Neural progenitor cell (in vitro differentiated cells): ENCODE measurements at regions not wholly inside any gene's neighbourhood (a gene's known extent, or its start where the extent isn't known, plus 50 kb on each side); places are given as distances from the start of the nearest gene placed in this dataset.

Source experiments
- DNase-seq: peaks from one replicate; pipeline ENCODE4 v3.0.0-alpha.2; 2016; ENCODE audit warnings: low spot score
- H2AFZ ChIP-seq: fragments of 200-600 bp; sonication (generic); replicated peaks from 2 replicates; pipeline ENCODE4 v1.6.1; 2016; ENCODE audit warnings: antibody characterized with exemption
- H3F3A ChIP-seq: fragments of 200-600 bp; sonication (generic); 2 replicates; pipeline ENCODE4 v1.6.1; 2016; ENCODE audit warnings: antibody characterized with exemption, low read depth
- H3K27ac ChIP-seq: fragments of 200-600 bp; sonication (generic); 2 replicates; pipeline ENCODE4 v1.5.1; 2016; ENCODE audit warnings: mild to moderate bottlenecking
- H3K27me3 ChIP-seq: fragments of 200-600 bp; sonication (generic); 2 replicates; pipeline ENCODE4 v1.6.1; 2016; ENCODE audit warnings: mild to moderate bottlenecking, moderate library complexity
- H3K36me3 ChIP-seq: fragments of 200-600 bp; sonication (generic); 2 replicates; pipeline ENCODE4 v1.5.1; 2016
- H3K4me1 ChIP-seq: fragments of 200-600 bp; sonication (generic); 2 replicates; pipeline ENCODE4 v1.6.1; 2016; ENCODE audit warnings: mixed run types
- H3K4me2 ChIP-seq: fragments of 200-600 bp; sonication (generic); 2 replicates; pipeline ENCODE4 v1.6.1; 2016
- H3K4me3 ChIP-seq: fragments of 200-600 bp; sonication (generic); 2 replicates; pipeline ENCODE4 v1.5.1; 2016
- H3K79me2 ChIP-seq: fragments of 200-600 bp; sonication (generic); 2 replicates; pipeline ENCODE4 v1.6.1; 2016; ENCODE audit warnings: low read depth
- H3K9ac ChIP-seq: fragments of 200-600 bp; sonication (generic); 2 replicates; pipeline ENCODE4 v1.6.1; 2016
- H3K9me3 ChIP-seq: fragments of 200-600 bp; sonication (generic); 2 replicates; pipeline ENCODE4 v1.5.1; 2016; ENCODE audit warnings: low read depth
- H4K20me1 ChIP-seq: fragments of 200-600 bp; sonication (generic); 2 replicates; pipeline ENCODE4 v1.6.1; 2016; ENCODE audit warnings: low read depth
- H3K27ac Mint-ChIP-seq: 3 replicates; pipeline ENCODE4 v1.8.0; 2021; ENCODE audit warnings: mixed read lengths
- H3K27me3 Mint-ChIP-seq: 2 replicates; pipeline ENCODE4 v1.8.0; 2022; ENCODE audit warnings: low read depth, mild to moderate bottlenecking, inconsistent platforms, moderate library complexity, mixed read lengths; ENCODE audit not compliant: insufficient read depth
- H3K36me3 Mint-ChIP-seq: 3 replicates; pipeline ENCODE4 v1.8.0; 2021; ENCODE audit warnings: mixed read lengths
- H3K4me1 Mint-ChIP-seq: 3 replicates; pipeline ENCODE4 v1.8.0; 2021; ENCODE audit warnings: mixed read lengths
- H3K4me3 Mint-ChIP-seq: 3 replicates; pipeline ENCODE4 v1.8.0; 2021; ENCODE audit warnings: mild to moderate bottlenecking, moderate library complexity, mixed read lengths
- H3K9me3 Mint-ChIP-seq: 3 replicates; pipeline ENCODE4 v1.8.0; 2020; ENCODE audit warnings: mixed read lengths
- EZH2 ChIP-seq: fragments of 200-600 bp; sonication (generic); IDR thresholded peaks from 2 replicates; pipeline ENCODE4 v1.6.1; 2017; ENCODE audit warnings: antibody characterized with exemption, mild to moderate bottlenecking, moderate library complexity
- EZH2phosphoT487 ChIP-seq: fragments of 200-600 bp; sonication (generic); IDR thresholded peaks from 2 replicates; pipeline ENCODE4 v1.6.1; 2017; ENCODE audit warnings: antibody characterized with exemption
- TF ChIP-seq, protein P1 (sequence below): fragments of 200-600 bp; sonication (generic); IDR thresholded peaks from 2 replicates; pipeline ENCODE4 v1.5.1; 2017; ENCODE audit warnings: antibody characterized with exemption, mild to moderate bottlenecking

DNA sequence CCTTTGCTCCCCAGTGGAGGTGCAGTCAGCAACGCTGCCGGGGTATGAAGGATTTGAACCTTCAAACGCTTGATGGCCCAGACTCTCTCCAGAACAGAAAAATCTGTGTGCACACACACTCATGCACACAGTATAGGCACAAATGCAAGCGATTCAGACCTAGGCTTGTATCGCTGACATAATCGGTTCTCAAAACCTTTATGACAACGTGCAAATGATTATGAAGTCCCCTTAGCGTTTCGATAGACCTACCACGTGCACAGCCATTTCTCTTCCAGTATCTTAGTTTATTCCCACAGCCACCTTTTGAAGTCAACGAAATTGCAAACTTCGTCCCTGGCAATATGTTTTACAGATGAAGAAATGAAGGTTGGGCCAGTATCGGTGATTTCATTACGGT, 138.9 kb upstream of the MYCN start:
- Histone ChIP-seq H3K4me2 (no peak overlapping the region), H3K79me2 (no peaks in the 10 kb centered on the region), H3K9me3 (no peaks in the 10 kb centered on the region), H3K27ac (no peak overlapping the region), H3K36me3 (no peaks in the 10 kb centered on the region), H3K4me3 (no peak overlapping the region), H4K20me1 (no peaks in the 10 kb centered on the region), H3K9ac (no peak overlapping the region), H3K4me1 (no peaks in the 10 kb centered on the region), H2AFZ (no peak overlapping the region), H3F3A (no peaks in the 10 kb centered on the region), H3K27me3 (no peaks in the 10 kb centered on the region)
- H3K27ac Mint-ChIP-seq: no peak overlapping the region
- DNase-seq: no peak
- H3K9me3 Mint-ChIP-seq: peaks cover 2% of the 10 kb centered on the region
- H3K27me3 Mint-ChIP-seq: peaks cover 9% of the 10 kb centered on the region
- no peaks in the 10 kb centered on the region for H3K36me3 Mint-ChIP-seq
- TF ChIP-seq EZH2 (no peak), EZH2phosphoT487 (no peak)
- TF ChIP-seq, protein P1, sequence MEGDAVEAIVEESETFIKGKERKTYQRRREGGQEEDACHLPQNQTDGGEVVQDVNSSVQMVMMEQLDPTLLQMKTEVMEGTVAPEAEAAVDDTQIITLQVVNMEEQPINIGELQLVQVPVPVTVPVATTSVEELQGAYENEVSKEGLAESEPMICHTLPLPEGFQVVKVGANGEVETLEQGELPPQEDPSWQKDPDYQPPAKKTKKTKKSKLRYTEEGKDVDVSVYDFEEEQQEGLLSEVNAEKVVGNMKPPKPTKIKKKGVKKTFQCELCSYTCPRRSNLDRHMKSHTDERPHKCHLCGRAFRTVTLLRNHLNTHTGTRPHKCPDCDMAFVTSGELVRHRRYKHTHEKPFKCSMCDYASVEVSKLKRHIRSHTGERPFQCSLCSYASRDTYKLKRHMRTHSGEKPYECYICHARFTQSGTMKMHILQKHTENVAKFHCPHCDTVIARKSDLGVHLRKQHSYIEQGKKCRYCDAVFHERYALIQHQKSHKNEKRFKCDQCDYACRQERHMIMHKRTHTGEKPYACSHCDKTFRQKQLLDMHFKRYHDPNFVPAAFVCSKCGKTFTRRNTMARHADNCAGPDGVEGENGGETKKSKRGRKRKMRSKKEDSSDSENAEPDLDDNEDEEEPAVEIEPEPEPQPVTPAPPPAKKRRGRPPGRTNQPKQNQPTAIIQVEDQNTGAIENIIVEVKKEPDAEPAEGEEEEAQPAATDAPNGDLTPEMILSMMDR: no peak
- H3K4me3 Mint-ChIP-seq: no peak overlapping the region
- peaks cover 8% of the 10 kb centered on the region for H3K4me1 Mint-ChIP-seq

DNA sequence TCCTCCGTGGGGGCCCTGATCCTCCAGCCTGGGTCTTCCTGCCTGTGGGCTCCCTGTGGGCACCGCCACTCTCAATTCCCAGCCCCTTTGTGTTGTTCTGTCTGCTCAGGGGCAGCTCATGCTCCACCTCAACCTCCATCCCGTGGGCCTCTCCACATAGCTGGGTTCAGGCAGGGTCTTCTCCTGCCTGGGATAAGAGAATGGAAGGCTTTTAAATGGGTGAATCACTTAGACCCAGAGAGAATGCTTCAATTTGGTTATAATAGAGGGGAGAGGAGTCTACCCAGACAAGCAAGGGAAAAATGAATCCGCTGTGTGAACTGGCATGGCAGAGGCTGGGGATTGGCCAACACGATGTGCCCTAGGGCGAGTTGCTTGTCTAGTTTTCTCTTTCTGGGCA, 138.4 kb upstream of the MYCN start:
- no peak overlapping the region for H3K27ac Mint-ChIP-seq

GRCh38 chr2:15802657-15803542, 137.4 kb upstream of the MYCN start:
- H3K9ac ChIP-seq: no peak overlapping the region
- H3K36me3 ChIP-seq: no peaks in the 10 kb centered on the region
- H3K79me2 ChIP-seq: no peaks in the 10 kb centered on the region
- Mint-ChIP-seq H3K27ac (no peak overlapping the region), H3K9me3 (peaks cover 5% of the 10 kb centered on the region), H3K4me1 (peaks cover 4% of the 10 kb centered on the region), H3K36me3 (no peaks in the 10 kb centered on the region), H3K27me3 (peaks cover 9% of the 10 kb centered on the region), H3K4me3 (no peak overlapping the region)
- H3F3A ChIP-seq: no peaks in the 10 kb centered on the region
- H3K27me3 ChIP-seq: no peaks in the 10 kb centered on the region
- H4K20me1 ChIP-seq: no peaks in the 10 kb centered on the region
- H3K9me3 ChIP-seq: no peaks in the 10 kb centered on the region
- TF ChIP-seq, protein P1: no peak
- TF ChIP-seq EZH2phosphoT487: no peak
- no peak for TF ChIP-seq EZH2
- no peak overlapping the region for H2AFZ ChIP-seq
- H3K4me2 ChIP-seq: no peak overlapping the region
- H3K27ac ChIP-seq: no peak overlapping the region
- DNase-seq: no peak
- H3K4me1 ChIP-seq: no peaks in the 10 kb centered on the region
- no peak overlapping the region for H3K4me3 ChIP-seq

More for the DNA sequence above, 138.4 kb upstream of the MYCN start:
- H3F3A ChIP-seq: no peaks in the 10 kb centered on the region
- H3K9me3 Mint-ChIP-seq: peaks cover 4% of the 10 kb centered on the region
- H3K27ac ChIP-seq: no peak overlapping the region
- no peak overlapping the region for H3K4me2 ChIP-seq
- H3K27me3 ChIP-seq: no peaks in the 10 kb centered on the region
- H3K4me3 Mint-ChIP-seq: no peak overlapping the region
- no peaks in the 10 kb centered on the region for H3K4me1 ChIP-seq
- H4K20me1 ChIP-seq: no peaks in the 10 kb centered on the region
- no peaks in the 10 kb centered on the region for H3K36me3 ChIP-seq
- no peaks in the 10 kb centered on the region for H3K79me2 ChIP-seq
- no peaks in the 10 kb centered on the region for H3K9me3 ChIP-seq
- no peak overlapping the region for H3K4me3 ChIP-seq
- no peak for TF ChIP-seq EZH2phosphoT487
- TF ChIP-seq, protein P1: no peak
- TF ChIP-seq EZH2: no peak
- H3K4me1 Mint-ChIP-seq: peaks cover 6% of the 10 kb centered on the region
- H3K9ac ChIP-seq: no peak overlapping the region
- no peak for DNase-seq
- H3K36me3 Mint-ChIP-seq: no peaks in the 10 kb centered on the region
- H3K27me3 Mint-ChIP-seq: peaks cover 10% of the 10 kb centered on the region
- H2AFZ ChIP-seq: no peak overlapping the region
